OCI-LY1 (cell line): ENCODE measurements at regions not wholly inside any gene's neighbourhood (a gene's known extent, or its start where the extent isn't known, plus 50 kb on each side); places are given as distances from the start of the nearest gene placed in this dataset.

Experiments used
- CTCF ChIP-seq: fragments of 200-600 bp; sonication (generic), shearing (Covaris generic); IDR thresholded peaks from 2 replicates; pipeline ENCODE4 v1.5.1; 2017; ENCODE audit warnings: mild to moderate bottlenecking, antibody characterized with exemption, low read length, moderate library complexity, mixed read lengths
- EZH2 ChIP-seq: fragments of 200-600 bp; sonication (generic), shearing (Covaris generic); IDR thresholded peaks from 2 replicates; pipeline ENCODE4 v1.8.0; 2017; ENCODE audit warnings: borderline replicate concordance, mixed run types, mild to moderate bottlenecking, antibody characterized with exemption, low read length, moderate library complexity, mixed read lengths

- no peak for TF ChIP-seq CTCF
- no peak for TF ChIP-seq EZH2
These were observed 105.1 kb downstream of the SEC16B start for GRCh38 chr1:177864538-177865305.
